Thyroid gland (tissue), 4 donors: ENCODE measurements at regions not wholly inside any gene's neighbourhood (a gene's known extent, or its start where the extent isn't known, plus 50 kb on each side); places are given as distances from the start of the nearest gene placed in this dataset.

Experiments used
- POLR2A ChIP-seq, 2 donors: fragments of 450-650 bp; IDR thresholded peaks; one replicate each; pipeline ENCODE4 v1.6.1; 2017; ENCODE audit warnings: antibody characterized with exemption in 2 of 2, mild to moderate bottlenecking in 2 of 2, moderate library complexity in 1 of 2
- TF ChIP-seq, protein P1 (sequence below), 6 experiments: fragments of 200-600 bp in 3 of 6; fragments of 450-650 bp in 3 of 6; sonication (generic) in 3 of 6; IDR thresholded peaks; one replicate each; pipeline ENCODE4 v1.5.1; 2016 to 2019; ENCODE audit warnings: antibody characterized with exemption in 6 of 6, mild to moderate bottlenecking in 2 of 6, inconsistent platforms in 1 of 6, moderate library complexity in 1 of 6

DNA sequence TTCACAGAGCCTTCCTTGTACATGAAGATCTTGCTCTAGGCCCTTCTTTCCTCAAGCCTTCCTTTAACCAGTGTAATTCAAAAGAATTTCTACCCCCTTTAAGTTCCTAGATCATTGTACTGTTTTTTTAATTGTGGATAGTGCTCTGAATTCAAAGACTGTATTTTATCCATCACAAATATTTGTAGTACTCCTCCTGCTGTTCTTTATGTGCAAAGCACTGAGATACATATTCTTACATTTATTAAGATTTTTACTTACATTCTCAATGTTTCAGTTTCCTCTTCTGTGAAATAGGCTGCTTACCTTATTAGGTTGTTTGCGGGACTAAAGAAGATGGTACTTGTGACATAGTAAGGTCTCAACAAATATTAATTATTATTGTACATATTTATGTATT is 168.8 kb upstream of the PDE4B start:
- TF ChIP-seq, protein P1, sequence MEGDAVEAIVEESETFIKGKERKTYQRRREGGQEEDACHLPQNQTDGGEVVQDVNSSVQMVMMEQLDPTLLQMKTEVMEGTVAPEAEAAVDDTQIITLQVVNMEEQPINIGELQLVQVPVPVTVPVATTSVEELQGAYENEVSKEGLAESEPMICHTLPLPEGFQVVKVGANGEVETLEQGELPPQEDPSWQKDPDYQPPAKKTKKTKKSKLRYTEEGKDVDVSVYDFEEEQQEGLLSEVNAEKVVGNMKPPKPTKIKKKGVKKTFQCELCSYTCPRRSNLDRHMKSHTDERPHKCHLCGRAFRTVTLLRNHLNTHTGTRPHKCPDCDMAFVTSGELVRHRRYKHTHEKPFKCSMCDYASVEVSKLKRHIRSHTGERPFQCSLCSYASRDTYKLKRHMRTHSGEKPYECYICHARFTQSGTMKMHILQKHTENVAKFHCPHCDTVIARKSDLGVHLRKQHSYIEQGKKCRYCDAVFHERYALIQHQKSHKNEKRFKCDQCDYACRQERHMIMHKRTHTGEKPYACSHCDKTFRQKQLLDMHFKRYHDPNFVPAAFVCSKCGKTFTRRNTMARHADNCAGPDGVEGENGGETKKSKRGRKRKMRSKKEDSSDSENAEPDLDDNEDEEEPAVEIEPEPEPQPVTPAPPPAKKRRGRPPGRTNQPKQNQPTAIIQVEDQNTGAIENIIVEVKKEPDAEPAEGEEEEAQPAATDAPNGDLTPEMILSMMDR (IDR thresholded peaks at IDR 0.05): no peak
- TF ChIP-seq POLR2A (IDR thresholded peaks at IDR 0.05): no peak
